OCI-LY7 (cell line): ENCODE measurements at regions not wholly inside any gene's neighbourhood (a gene's known extent, or its start where the extent isn't known, plus 50 kb on each side); places are given as distances from the start of the nearest gene placed in this dataset.

Source experiments
- BruUV-seq: library from RNA; stranded (reverse); fragments of 400-500 nt; replicated peaks from 2 replicates; lab custom pipeline; 2021; lab: Mats Ljungman, UMichigan
- CTCF ChIA-PET: fragments of 300-600 bp; sonication (Branson Sonifier 250); formaldehyde crosslinking; loops from one replicate; lab custom pipeline; 2022; ENCODE audit warnings: antibody characterized with exemption; ENCODE audit not compliant: unreplicated experiment; lab: Charles Lee
- POLR2A ChIA-PET: fragments of 300-600 bp; sonication (Branson Sonifier 250); formaldehyde crosslinking; loops from one replicate; lab custom pipeline; 2022; ENCODE audit warnings: antibody characterized with exemption; lab: Charles Lee
- DNase-seq: peaks from one replicate; pipeline ENCODE4 v3.0.0-alpha.2; 2015; ENCODE audit warnings: low spot score
- H2AFZ ChIP-seq: fragments of 200-600 bp; sonication (generic), shearing (Covaris generic); 2 replicates; pipeline ENCODE4 v1.6.1; 2014; ENCODE audit warnings: mild to moderate bottlenecking, antibody characterized with exemption, low read length, moderate library complexity
- H3K27ac ChIP-seq: fragments of 200-600 bp; sonication (generic); 2 replicates; pipeline ENCODE4 v1.5.1; 2014; ENCODE audit warnings: mixed run types, low read depth, mild to moderate bottlenecking, moderate library complexity, low read length, inconsistent platforms; ENCODE audit not compliant: poor library complexity, severe bottlenecking
- H3K36me3 ChIP-seq: fragments of 200-600 bp; sonication (generic); 2 replicates; pipeline ENCODE4 v1.6.1; 2014; ENCODE audit warnings: mild to moderate bottlenecking, antibody characterized with exemption, low read length, moderate library complexity, mixed read lengths; ENCODE audit not compliant: insufficient read depth
- H3K4me1 ChIP-seq: fragments of 200-600 bp; sonication (generic); 2 replicates; pipeline ENCODE4 v1.5.1; 2014; ENCODE audit warnings: mild to moderate bottlenecking, low read length; ENCODE audit not compliant: insufficient read depth, poor library complexity, severe bottlenecking
- H3K4me2 ChIP-seq: fragments of 200-600 bp; sonication (generic); 2 replicates; pipeline ENCODE4 v1.6.1; 2014; ENCODE audit warnings: mild to moderate bottlenecking, low read length
- H3K4me3 ChIP-seq: fragments of 200-600 bp; sonication (generic); 2 replicates; pipeline ENCODE4 v1.5.1; 2014; ENCODE audit warnings: mild to moderate bottlenecking, low read depth, low read length; ENCODE audit not compliant: poor library complexity, severe bottlenecking
- H3K79me2 ChIP-seq: fragments of 200-600 bp; sonication (generic); 2 replicates; pipeline ENCODE4 v1.6.1; 2016; ENCODE audit warnings: low read depth, mild to moderate bottlenecking, low read length, moderate library complexity, mixed read lengths; ENCODE audit not compliant: insufficient read depth
- H3K9me2 ChIP-seq: fragments of 200-600 bp; sonication (generic); 2 replicates; pipeline ENCODE4 v1.6.1; 2016; ENCODE audit warnings: mild to moderate bottlenecking, low read length, mixed read lengths; ENCODE audit not compliant: insufficient read depth
- H3K9me3 ChIP-seq: fragments of 200-600 bp; sonication (generic); 2 replicates; pipeline ENCODE4 v1.6.1; 2014; ENCODE audit warnings: mild to moderate bottlenecking, mixed run types, low read length, mixed read lengths
- H4K20me1 ChIP-seq: fragments of 200-600 bp; sonication (generic); 2 replicates; pipeline ENCODE4 v1.6.1; 2014; ENCODE audit warnings: mild to moderate bottlenecking, antibody characterized with exemption, low read length, moderate library complexity, mixed read lengths; ENCODE audit not compliant: insufficient read depth
- CTCF ChIP-seq: fragments of 200-600 bp; sonication (generic); conservative IDR thresholded peaks from 2 replicates; pipeline ENCODE4 v1.5.1; 2014; ENCODE audit warnings: mild to moderate bottlenecking, antibody characterized with exemption, low read length, moderate library complexity, mixed read lengths
- EZH2phosphoT487 ChIP-seq: fragments of 200-600 bp; sonication (generic); IDR thresholded peaks from 2 replicates; pipeline ENCODE4 v1.6.1; 2018; ENCODE audit warnings: low read depth, borderline replicate concordance, mild to moderate bottlenecking, mixed run types, antibody characterized with exemption, low read length, moderate library complexity, mixed read lengths
- intact Hi-C: fragments of 100-400 bp; cut with micrococcal nuclease; formaldehyde crosslinking; loops from one replicate; pipeline ENCODE4 v1.10.0; 2022; ENCODE audit not compliant: unreplicated experiment

- Histone ChIP-seq H3K9me2 (no peaks in the 10 kb centered on the region), H3K79me2 (no peaks in the 10 kb centered on the region), H3K4me1 (no peaks in the 10 kb centered on the region), H3K4me2 (no peak overlapping the region), H4K20me1 (no peaks in the 10 kb centered on the region), H2AFZ (no peak overlapping the region), H3K27ac (no peak overlapping the region), H3K9me3 (0 out of 2 replicates have a peak, but pooled peaks cover 3% of the 10 kb centered on the region), H3K4me3 (no peak overlapping the region), H3K36me3 (no peaks in the 10 kb centered on the region)
- BruUV-seq: no TSS peak
- CTCF ChIA-PET: no interaction called here
- TF ChIP-seq EZH2phosphoT487 (no peak), CTCF (no peak)
- DNase-seq: no peak
- POLR2A ChIA-PET: no interaction called here
- intact Hi-C loops: no loop called here
Observed at GRCh38 chr10:121005948-121006587, 154.9 kb downstream of the WDR11 start.

- CTCF ChIA-PET: no interaction called here
- H2AFZ ChIP-seq: no peak overlapping the region
- H3K27ac ChIP-seq: no peak overlapping the region
- H3K4me3 ChIP-seq: no peak overlapping the region
- BruUV-seq: no TSS peak
- H3K36me3 ChIP-seq: no peaks in the 10 kb centered on the region
- DNase-seq: no peak
- POLR2A ChIA-PET: interaction anchor here (0.6 kb wide), 1 partner anchor 10 kb away, joined by 3 read pairs; no protein-coding TSS in a partner anchor
- H3K9me3 ChIP-seq: 0 out of 2 replicates have a peak, but pooled peaks cover 3% of the 10 kb centered on the region
- H3K4me2 ChIP-seq: no peak overlapping the region
- intact Hi-C loops: no loop called here
- no peaks in the 10 kb centered on the region for H3K9me2 ChIP-seq
- H3K4me1 ChIP-seq: no peaks in the 10 kb centered on the region
- TF ChIP-seq CTCF (no peak), EZH2phosphoT487 (no peak)
- H4K20me1 ChIP-seq: no peaks in the 10 kb centered on the region
- H3K79me2 ChIP-seq: no peaks in the 10 kb centered on the region
Observed at GRCh38 chr10:121007264-121007663, 156.1 kb downstream of the WDR11 start.

GRCh38 chr10:121015916-121016315 lies 164.8 kb downstream of the WDR11 start:
- POLR2A ChIA-PET: no interaction called here
- CTCF ChIA-PET: no interaction called here
- no TSS peak for BruUV-seq
- Histone ChIP-seq H3K79me2 (no peaks in the 10 kb centered on the region), H3K4me3 (no peak overlapping the region), H3K9me2 (no peaks in the 10 kb centered on the region), H3K4me1 (no peaks in the 10 kb centered on the region), H3K4me2 (no peak overlapping the region), H2AFZ (no peak overlapping the region), H3K9me3 (no peaks in the 10 kb centered on the region), H3K36me3 (no peaks in the 10 kb centered on the region), H3K27ac (no peak overlapping the region), H4K20me1 (no peaks in the 10 kb centered on the region)
- DNase-seq: no peak
- intact Hi-C loops: no loop called here
- no peak for TF ChIP-seq CTCF
- no peak for TF ChIP-seq EZH2phosphoT487
